ENCODE measurements at regions not wholly inside any gene's neighbourhood (a gene's known extent, or its start where the extent isn't known, plus 50 kb on each side); places are given as distances from the start of the nearest gene placed in this dataset.

DNA sequence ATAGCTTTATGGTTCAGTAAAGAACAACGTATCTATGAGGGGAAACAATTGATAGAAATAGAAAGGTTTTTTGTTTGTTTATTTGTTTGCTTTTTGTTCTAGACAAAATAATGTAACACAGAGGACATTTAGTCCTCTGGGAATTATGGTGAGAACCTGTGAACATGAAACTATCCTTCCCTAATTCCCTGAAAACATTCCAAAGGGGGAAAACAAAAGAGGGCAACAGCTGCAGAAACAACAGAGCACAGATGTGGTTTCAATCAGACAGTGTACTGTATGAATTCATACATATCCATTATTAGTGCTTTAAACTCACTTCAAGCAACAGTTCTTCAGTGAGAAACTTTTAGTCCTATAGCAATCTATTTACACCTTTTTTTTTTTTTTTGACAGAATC lies 1489.8 kb upstream of the C9orf72 start:
- POLR2A ChIA-PET (ENCODE audit: partially characterized antibody), result no interaction called here
- Histone ChIP-seq H2BK20ac (ENCODE audit: low read length) (no peak overlapping the region), H2BK120ac (replicated peaks; ENCODE audit: low read depth, low read length) (no peak overlapping the region), H2AK5ac (ENCODE audit: low read depth, low read length) (no peak overlapping the region), H2BK12ac (ENCODE audit: low read depth, low read length) (no peak overlapping the region), H3K9ac (replicated peaks in 1 of 4; ENCODE audit: extremely low read depth in 1 of 4, low read depth in 3 of 4, low read length in 3 of 4) (no peak overlapping the region), H3K27me3 (replicated peaks in 1 of 4; ENCODE audit: control insufficient read depth in 3 of 4, extremely low read depth in 1 of 4, insufficient read depth in 3 of 4, low read length in 3 of 4) (no peaks in the 10 kb centered on the region), H4K8ac (ENCODE audit: extremely low read depth, insufficient read depth, low read length) (no peak overlapping the region), H4K91ac (replicated peaks; ENCODE audit: insufficient read length, low read length) (no peak overlapping the region), H3K4me2 (ENCODE audit: insufficient read depth in 1 of 2, low read depth in 2 of 2, low read length in 2 of 2) (no peak overlapping the region), H3K18ac (ENCODE audit: extremely low read depth, low read length) (no peak overlapping the region), H3K36me3 (ENCODE audit: control insufficient read depth in 2 of 4, insufficient read depth in 4 of 4, low read length in 3 of 4) (no peaks in the 10 kb centered on the region), H3K27ac (ENCODE audit: low read depth, low read length) (no peak overlapping the region), H3K23ac (ENCODE audit: insufficient read length) (no peak overlapping the region), H4K5ac (ENCODE audit: insufficient read length, low read depth, low read length) (no peak overlapping the region), H3K4me1 (replicated peaks in 1 of 4; ENCODE audit: control insufficient read depth in 3 of 4, insufficient read depth in 4 of 4, low read length in 3 of 4) (no peaks in the 10 kb centered on the region), H3K23me2 (ENCODE audit: low read depth, low read length) (no peaks in the 10 kb centered on the region), H3K14ac (ENCODE audit: insufficient read length) (no peak overlapping the region), H4K20me1 (replicated peaks in 1 of 2; ENCODE audit: control insufficient read depth in 1 of 2, insufficient read depth in 2 of 2, low read length in 2 of 2) (no peaks in the 10 kb centered on the region), H2BK5ac (ENCODE audit: low read depth, low read length) (no peak overlapping the region), H3K4ac (replicated peaks; ENCODE audit: insufficient read length, low read depth, low read length) (no peak overlapping the region), H3K79me2 (ENCODE audit: control insufficient read depth in 1 of 2, insufficient read depth in 2 of 2, low read length in 2 of 2) (no peaks in the 10 kb centered on the region; a peak in 1 of 4 replicates), H3K9me3 (ENCODE audit: insufficient read depth in 2 of 2, low read depth in 1 of 2, low read length in 1 of 2) (no peaks in the 10 kb centered on the region), H2AFZ (ENCODE audit: low read length) (no peak overlapping the region), H3K4me3 (ENCODE audit: extremely low read depth in 1 of 4, insufficient read depth in 2 of 4, low read depth in 3 of 4, low read length in 4 of 4) (no peak overlapping the region), H3K79me1 (ENCODE audit: low read depth, low read length) (no peaks in the 10 kb centered on the region), H3K56ac (replicated peaks; ENCODE audit: insufficient read length, low read depth, low read length) (no peak overlapping the region), H2BK15ac (ENCODE audit: low read length) (no peak overlapping the region)
- DNase-seq (ENCODE audit: low read depth in 1 of 2, low spot score in 2 of 2), result no peak
- TF ChIP-seq GABPA (IDR thresholded peaks at IDR 0.05; ENCODE audit: borderline replicate concordance, insufficient read depth, low read length), result no peak
- WGBS, 2 experiments (ENCODE audit: extremely low coverage in 1 of 2, insufficient coverage in 1 of 2, insufficient read length in 1 of 2, insufficient replicate concordance in 2 of 2, low coverage in 1 of 2, low lambda C conversion rate in 2 of 2, missing lambda C conversion rate in 1 of 2), result 92% methylated on average over 1 of the region's 1 CpG; no CpG with 5 or more reads in 1 of the 2 experiments
- CTCF ChIA-PET (ENCODE audit: partially characterized antibody), result no interaction called here
- no peak for FAIRE-seq
